ENCODE measurements at regions not wholly inside any gene's neighbourhood (a gene's known extent, or its start where the extent isn't known, plus 50 kb on each side); places are given as distances from the start of the nearest gene placed in this dataset.

DNA sequence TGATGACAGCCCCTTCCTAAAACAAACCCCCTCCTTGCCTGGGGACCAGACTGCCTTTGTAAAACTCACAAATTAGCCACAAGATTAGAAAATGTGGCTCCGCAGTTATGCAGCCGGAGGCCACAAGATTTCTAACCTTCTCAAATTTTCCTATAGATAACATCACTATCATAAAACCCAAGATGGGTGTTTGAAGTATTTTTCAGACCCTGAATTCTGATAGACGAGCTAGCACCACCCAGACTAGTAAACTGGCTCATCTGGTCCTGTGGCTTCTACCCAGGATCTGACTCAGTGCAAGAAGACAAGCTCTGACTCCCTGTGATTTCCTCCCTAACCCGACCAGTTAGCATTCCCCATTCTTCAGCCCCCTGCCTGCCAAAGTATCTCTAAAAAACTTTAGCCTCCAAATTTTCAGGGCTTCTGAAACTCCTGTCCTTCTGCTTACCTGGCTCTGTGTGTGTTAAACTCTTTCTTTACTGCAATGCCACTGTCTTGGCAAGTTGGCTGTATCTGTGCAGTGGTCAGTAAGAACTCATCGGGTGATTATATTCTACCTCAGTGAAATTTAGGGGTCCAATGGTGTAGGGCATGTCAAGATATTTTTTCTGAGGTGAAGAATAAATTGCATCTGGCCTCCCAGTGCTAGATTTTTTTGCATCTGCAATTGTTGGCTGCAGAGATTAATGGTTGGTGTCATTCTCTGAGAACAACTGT is 102.1 kb downstream of the S1PR1 start:
- no peak overlapping the region for H3K4me3 Mint-ChIP-seq (ENCODE audit: unreplicated experiment)
- no peak overlapping the region for H3K27ac Mint-ChIP-seq (ENCODE audit: unreplicated experiment)
- no peak for DNase-seq (ENCODE audit: extremely low spot score, unreplicated experiment)
- H3K27me3 Mint-ChIP-seq (ENCODE audit: unreplicated experiment): peaks cover 15% of the 10 kb centered on the region
- no peaks in the 10 kb centered on the region for H3K4me1 Mint-ChIP-seq (ENCODE audit: unreplicated experiment)
- H3K36me3 Mint-ChIP-seq (ENCODE audit: unreplicated experiment): no peaks in the 10 kb centered on the region
- TF ChIP-seq, protein P1, sequence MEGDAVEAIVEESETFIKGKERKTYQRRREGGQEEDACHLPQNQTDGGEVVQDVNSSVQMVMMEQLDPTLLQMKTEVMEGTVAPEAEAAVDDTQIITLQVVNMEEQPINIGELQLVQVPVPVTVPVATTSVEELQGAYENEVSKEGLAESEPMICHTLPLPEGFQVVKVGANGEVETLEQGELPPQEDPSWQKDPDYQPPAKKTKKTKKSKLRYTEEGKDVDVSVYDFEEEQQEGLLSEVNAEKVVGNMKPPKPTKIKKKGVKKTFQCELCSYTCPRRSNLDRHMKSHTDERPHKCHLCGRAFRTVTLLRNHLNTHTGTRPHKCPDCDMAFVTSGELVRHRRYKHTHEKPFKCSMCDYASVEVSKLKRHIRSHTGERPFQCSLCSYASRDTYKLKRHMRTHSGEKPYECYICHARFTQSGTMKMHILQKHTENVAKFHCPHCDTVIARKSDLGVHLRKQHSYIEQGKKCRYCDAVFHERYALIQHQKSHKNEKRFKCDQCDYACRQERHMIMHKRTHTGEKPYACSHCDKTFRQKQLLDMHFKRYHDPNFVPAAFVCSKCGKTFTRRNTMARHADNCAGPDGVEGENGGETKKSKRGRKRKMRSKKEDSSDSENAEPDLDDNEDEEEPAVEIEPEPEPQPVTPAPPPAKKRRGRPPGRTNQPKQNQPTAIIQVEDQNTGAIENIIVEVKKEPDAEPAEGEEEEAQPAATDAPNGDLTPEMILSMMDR (IDR thresholded peaks at IDR 0.05): no peak
- H3K9me3 Mint-ChIP-seq (ENCODE audit: unreplicated experiment): peaks cover 7% of the 10 kb centered on the region

DNA sequence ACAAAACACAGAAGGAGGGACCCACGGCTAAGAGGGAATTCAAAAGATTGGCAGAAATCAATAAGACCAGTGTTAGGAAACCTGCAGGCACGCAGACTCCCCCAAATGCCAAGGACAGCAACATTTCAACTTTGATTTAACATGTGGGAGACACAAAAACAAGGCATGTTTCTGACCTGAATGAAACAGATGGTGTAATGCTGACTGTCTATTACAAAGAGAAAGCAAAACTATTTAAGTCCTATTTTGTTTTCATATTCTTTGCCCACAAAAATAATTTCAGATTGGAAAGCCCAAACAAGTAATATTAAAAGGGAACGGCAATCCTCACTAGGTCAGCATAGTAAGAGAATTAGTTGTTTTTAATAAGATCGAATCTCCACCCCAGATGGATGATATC is 107.9 kb downstream of the S1PR1 start:
- H3K27ac Mint-ChIP-seq (ENCODE audit: unreplicated experiment): no peak overlapping the region

DNA sequence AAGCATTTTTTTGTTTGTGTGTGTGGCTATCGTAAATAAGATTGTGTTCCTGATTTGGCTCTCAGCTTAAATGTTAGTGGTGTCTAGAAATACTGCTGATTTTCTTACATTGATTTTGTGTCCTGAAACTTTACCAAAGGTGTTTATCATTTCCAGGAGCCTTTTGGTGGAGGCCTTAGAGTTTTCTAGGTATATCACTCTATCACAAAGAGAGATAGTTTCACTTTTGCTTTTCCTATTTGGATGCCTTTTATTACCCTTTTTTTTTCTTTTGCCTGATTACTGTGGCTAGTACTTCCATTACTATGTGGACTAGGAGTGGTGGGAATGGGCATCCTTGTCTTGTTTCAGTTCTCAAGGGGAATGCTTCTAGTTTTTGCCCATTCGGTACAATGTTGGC is 109.6 kb downstream of the S1PR1 start:
- H3K9me3 Mint-ChIP-seq (ENCODE audit: unreplicated experiment): no peaks in the 10 kb centered on the region
- no peaks in the 10 kb centered on the region for H3K4me1 Mint-ChIP-seq (ENCODE audit: unreplicated experiment)
- no peak overlapping the region for H3K4me3 Mint-ChIP-seq (ENCODE audit: unreplicated experiment)
- H3K36me3 Mint-ChIP-seq (ENCODE audit: unreplicated experiment): no peaks in the 10 kb centered on the region
- no peak overlapping the region for H3K27ac Mint-ChIP-seq (ENCODE audit: unreplicated experiment)
- H3K27me3 Mint-ChIP-seq (ENCODE audit: unreplicated experiment): peaks cover 38% of the 10 kb centered on the region
- TF ChIP-seq, protein P1 (IDR thresholded peaks at IDR 0.05): no peak
- no peak for DNase-seq (ENCODE audit: extremely low spot score, unreplicated experiment)

More for the DNA sequence above, 107.9 kb downstream of the S1PR1 start:
- TF ChIP-seq, protein P1 (IDR thresholded peaks at IDR 0.05): no peak
- Mint-ChIP-seq H3K27me3 (ENCODE audit: unreplicated experiment) (peaks cover 44% of the 10 kb centered on the region), H3K4me1 (ENCODE audit: unreplicated experiment) (no peaks in the 10 kb centered on the region), H3K4me3 (ENCODE audit: unreplicated experiment) (no peak overlapping the region), H3K9me3 (ENCODE audit: unreplicated experiment) (no peaks in the 10 kb centered on the region), H3K36me3 (ENCODE audit: unreplicated experiment) (no peaks in the 10 kb centered on the region)
- DNase-seq (ENCODE audit: extremely low spot score, unreplicated experiment): no peak

DNA sequence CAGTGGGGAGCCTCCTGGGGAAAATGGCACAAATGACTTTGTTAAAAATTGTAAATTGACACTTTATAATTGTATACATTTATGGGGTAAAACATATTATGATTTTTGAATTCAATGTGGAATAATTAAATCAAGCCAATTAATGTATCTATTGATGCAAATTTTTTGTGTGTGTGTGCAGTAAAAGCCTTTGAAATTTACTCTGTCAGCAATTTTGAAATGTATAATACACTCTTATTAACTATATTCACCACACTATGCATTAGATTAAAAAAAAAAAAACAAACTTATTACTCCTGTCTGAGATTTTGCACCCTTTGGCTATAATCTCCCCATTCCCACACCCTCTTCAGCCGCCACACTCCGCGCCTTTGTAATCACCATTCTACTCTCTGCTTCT is 119.2 kb downstream of the S1PR1 start:
- no peaks in the 10 kb centered on the region for H3K4me1 Mint-ChIP-seq (ENCODE audit: unreplicated experiment)
- TF ChIP-seq, protein P1 (IDR thresholded peaks at IDR 0.05): no peak

DNA sequence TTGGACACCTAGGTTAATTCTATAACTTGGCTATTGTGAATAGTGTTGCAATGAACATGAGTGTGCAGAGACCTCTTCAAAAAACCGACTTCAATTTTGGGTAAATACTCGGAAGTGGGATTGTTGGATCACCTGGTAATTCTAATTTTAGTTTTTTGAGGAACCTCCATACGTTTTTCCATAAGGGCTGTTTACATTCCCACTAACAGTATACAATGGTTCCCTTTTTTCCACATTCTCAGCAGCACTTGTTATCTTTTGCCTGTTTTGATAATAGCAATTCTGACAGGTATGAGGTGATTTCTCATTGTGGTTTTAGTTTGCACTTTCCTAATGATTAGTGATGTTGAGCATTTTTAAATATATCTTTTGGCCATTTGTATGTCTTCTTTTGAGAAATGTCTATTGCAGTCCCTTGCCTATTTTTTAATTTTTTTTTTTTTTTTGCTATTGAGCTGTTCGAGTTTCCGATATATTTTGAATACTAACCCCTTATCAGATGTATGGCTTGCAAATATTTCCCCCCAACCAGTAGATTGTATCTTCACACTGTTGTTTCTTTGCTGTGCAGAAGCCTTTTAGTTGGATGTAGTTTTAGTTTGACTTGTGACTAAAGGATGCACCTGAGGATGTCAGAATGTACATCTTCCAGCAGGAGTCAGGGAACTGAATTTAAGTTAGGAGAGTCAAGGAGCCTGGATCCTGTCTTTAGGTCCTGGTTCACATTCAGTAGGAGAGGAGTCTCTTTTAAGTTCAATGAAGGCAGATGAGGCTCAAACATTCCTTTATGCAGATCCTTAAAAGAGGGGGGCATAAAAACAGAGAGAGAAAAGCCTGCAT is 120.0 kb downstream of the S1PR1 start:
- H3K36me3 Mint-ChIP-seq (ENCODE audit: unreplicated experiment): no peaks in the 10 kb centered on the region
- H3K27me3 Mint-ChIP-seq (ENCODE audit: unreplicated experiment): peaks cover 17% of the 10 kb centered on the region
- no peaks in the 10 kb centered on the region for H3K4me1 Mint-ChIP-seq (ENCODE audit: unreplicated experiment)
- no peaks in the 10 kb centered on the region for H3K9me3 Mint-ChIP-seq (ENCODE audit: unreplicated experiment)
- no peak for DNase-seq (ENCODE audit: extremely low spot score, unreplicated experiment)
- H3K4me3 Mint-ChIP-seq (ENCODE audit: unreplicated experiment): no peak overlapping the region
- H3K27ac Mint-ChIP-seq (ENCODE audit: unreplicated experiment): no peak overlapping the region
- TF ChIP-seq, protein P1 (IDR thresholded peaks at IDR 0.05): no peak

More for the DNA sequence above, 119.2 kb downstream of the S1PR1 start:
- no peaks in the 10 kb centered on the region for H3K9me3 Mint-ChIP-seq (ENCODE audit: unreplicated experiment)
- no peak overlapping the region for H3K27ac Mint-ChIP-seq (ENCODE audit: unreplicated experiment)
- peaks cover 17% of the 10 kb centered on the region for H3K27me3 Mint-ChIP-seq (ENCODE audit: unreplicated experiment)
- H3K4me3 Mint-ChIP-seq (ENCODE audit: unreplicated experiment): no peak overlapping the region
- DNase-seq (ENCODE audit: extremely low spot score, unreplicated experiment): no peak
- H3K36me3 Mint-ChIP-seq (ENCODE audit: unreplicated experiment): no peaks in the 10 kb centered on the region

All from osteocyte (in vitro differentiated cells).